ENCODE measurements at regions not wholly inside any gene's neighbourhood (a gene's known extent, or its start where the extent isn't known, plus 50 kb on each side); places are given as distances from the start of the nearest gene placed in this dataset.
A peak's percentile ranks its signal among the peaks of the same experiment; 100 is the strongest.

DNA sequence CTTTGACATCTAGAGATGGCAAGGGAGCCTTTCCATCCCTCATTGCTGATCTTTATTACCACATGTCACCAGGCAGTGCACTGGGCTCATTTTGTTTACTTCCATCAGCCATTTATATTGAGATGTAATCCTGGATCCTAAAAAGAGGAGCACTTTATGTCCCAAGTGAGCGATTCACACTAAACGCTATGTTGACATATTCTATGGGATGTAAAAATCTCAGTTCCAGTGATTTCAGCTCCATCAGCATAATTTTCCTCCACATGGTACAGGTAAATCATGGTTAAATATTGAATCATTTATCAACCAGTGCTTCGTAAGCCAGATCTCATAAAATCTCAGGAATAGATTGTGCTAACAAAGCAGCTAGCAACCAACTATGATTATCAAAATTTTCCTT lies 634.8 kb upstream of the PLXNA2 start:
- no peaks in the 10 kb centered on the region for H3K4me1 ChIP-seq (ENCODE audit: insufficient read depth, low read length)
- no peak overlapping the region for H3K4me3 Mint-ChIP-seq (ENCODE audit: unreplicated experiment)
- no peak overlapping the region for H3K27ac ChIP-seq (ENCODE audit: low read depth, low read length)
- H4K20me1 ChIP-seq (ENCODE audit: insufficient read depth, low read length), result no peaks in the 10 kb centered on the region
- no peak overlapping the region for H3K27ac Mint-ChIP-seq (ENCODE audit: unreplicated experiment)
- no peaks in the 10 kb centered on the region for H3K9me3 Mint-ChIP-seq (ENCODE audit: unreplicated experiment)
- H3K4me2 ChIP-seq (ENCODE audit: low read length), result no peak overlapping the region
- FAIRE-seq (no peak), DNase-seq (ENCODE audit: low read depth) (no peak)
- no peaks in the 10 kb centered on the region for H3K27me3 ChIP-seq (ENCODE audit: insufficient read depth, low read length)
- H3K36me3 ChIP-seq (ENCODE audit: insufficient read depth, low read length), result no peaks in the 10 kb centered on the region
- no peak overlapping the region for H2AFZ ChIP-seq (ENCODE audit: low read depth, low read length)
- no peaks in the 10 kb centered on the region for H3K36me3 Mint-ChIP-seq (ENCODE audit: low read depth, unreplicated experiment)
- no peak overlapping the region for H3K4me3 ChIP-seq (ENCODE audit: insufficient read depth, low read depth, low read length)
- H3K79me2 ChIP-seq (ENCODE audit: insufficient read depth, low read length), result no peaks in the 10 kb centered on the region
- no peaks in the 10 kb centered on the region for H3K4me1 Mint-ChIP-seq (ENCODE audit: low read depth, unreplicated experiment)
- no peaks in the 10 kb centered on the region for H3K9me3 ChIP-seq (ENCODE audit: insufficient read depth, low read depth, low read length)
- H3K27me3 Mint-ChIP-seq (ENCODE audit: low read depth, unreplicated experiment), result no peaks in the 10 kb centered on the region
- TF ChIP-seq, protein P1, sequence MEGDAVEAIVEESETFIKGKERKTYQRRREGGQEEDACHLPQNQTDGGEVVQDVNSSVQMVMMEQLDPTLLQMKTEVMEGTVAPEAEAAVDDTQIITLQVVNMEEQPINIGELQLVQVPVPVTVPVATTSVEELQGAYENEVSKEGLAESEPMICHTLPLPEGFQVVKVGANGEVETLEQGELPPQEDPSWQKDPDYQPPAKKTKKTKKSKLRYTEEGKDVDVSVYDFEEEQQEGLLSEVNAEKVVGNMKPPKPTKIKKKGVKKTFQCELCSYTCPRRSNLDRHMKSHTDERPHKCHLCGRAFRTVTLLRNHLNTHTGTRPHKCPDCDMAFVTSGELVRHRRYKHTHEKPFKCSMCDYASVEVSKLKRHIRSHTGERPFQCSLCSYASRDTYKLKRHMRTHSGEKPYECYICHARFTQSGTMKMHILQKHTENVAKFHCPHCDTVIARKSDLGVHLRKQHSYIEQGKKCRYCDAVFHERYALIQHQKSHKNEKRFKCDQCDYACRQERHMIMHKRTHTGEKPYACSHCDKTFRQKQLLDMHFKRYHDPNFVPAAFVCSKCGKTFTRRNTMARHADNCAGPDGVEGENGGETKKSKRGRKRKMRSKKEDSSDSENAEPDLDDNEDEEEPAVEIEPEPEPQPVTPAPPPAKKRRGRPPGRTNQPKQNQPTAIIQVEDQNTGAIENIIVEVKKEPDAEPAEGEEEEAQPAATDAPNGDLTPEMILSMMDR (IDR thresholded peaks at IDR 0.05; ENCODE audit: insufficient read depth, low read depth, low read length), result no peak
- no peak for TF ChIP-seq EZH2 (IDR thresholded peaks at IDR 0.05; ENCODE audit: insufficient read depth, low read length)
- H3K9ac ChIP-seq (ENCODE audit: low read length), result no peak overlapping the region

DNA sequence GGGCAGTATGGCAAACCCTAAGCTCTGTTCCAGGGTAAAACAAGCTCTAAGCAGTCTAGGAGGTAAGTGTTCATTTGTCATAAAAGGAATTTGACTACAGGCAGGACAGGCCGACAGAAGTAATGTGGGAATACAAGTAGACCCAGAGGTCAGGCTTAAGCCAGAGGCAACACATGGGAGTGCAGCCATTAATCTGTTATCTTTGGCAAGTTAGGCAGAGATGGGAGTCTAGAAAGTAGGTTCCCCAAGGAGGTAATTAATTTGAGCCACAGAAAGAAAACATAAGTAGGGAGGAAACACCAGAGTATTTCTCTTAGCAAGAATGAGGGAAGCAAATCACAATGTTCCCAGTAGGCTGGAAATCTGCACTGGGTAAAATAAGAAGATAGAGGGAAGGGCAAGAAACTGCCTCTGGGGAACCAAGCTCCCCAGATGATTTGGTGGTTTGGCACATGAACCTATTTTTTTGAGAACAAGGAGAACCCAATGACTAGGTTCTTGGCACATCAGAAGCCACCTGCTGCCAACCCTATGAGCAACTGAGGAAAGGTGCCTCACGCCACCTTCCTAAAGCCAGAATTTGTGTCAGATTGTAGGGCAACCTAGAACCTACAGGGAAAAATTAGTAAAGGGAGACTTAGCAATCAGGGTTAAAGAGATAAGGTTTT lies 636.4 kb upstream of the PLXNA2 start:
- Histone ChIP-seq H3K36me3 (ENCODE audit: insufficient read depth, low read length) (no peaks in the 10 kb centered on the region), H3K9ac (ENCODE audit: low read length) (no peak overlapping the region), H3K9me3 (ENCODE audit: insufficient read depth, low read depth, low read length) (no peaks in the 10 kb centered on the region), H3K4me1 (ENCODE audit: insufficient read depth, low read length) (no peaks in the 10 kb centered on the region), H3K4me3 (ENCODE audit: insufficient read depth, low read depth, low read length) (no peak overlapping the region), H2AFZ (ENCODE audit: low read depth, low read length) (no peak overlapping the region), H3K27me3 (ENCODE audit: insufficient read depth, low read length) (no peaks in the 10 kb centered on the region), H3K79me2 (ENCODE audit: insufficient read depth, low read length) (no peaks in the 10 kb centered on the region), H3K4me2 (ENCODE audit: low read length) (no peak overlapping the region), H3K27ac (ENCODE audit: low read depth, low read length) (no peak overlapping the region), H4K20me1 (ENCODE audit: insufficient read depth, low read length) (no peaks in the 10 kb centered on the region)
- H3K9me3 Mint-ChIP-seq (ENCODE audit: unreplicated experiment), result no peaks in the 10 kb centered on the region
- no peaks in the 10 kb centered on the region for H3K27me3 Mint-ChIP-seq (ENCODE audit: low read depth, unreplicated experiment)
- H3K4me1 Mint-ChIP-seq (ENCODE audit: low read depth, unreplicated experiment), result peaks cover 4% of the 10 kb centered on the region
- TF ChIP-seq EZH2 (IDR thresholded peaks at IDR 0.05; ENCODE audit: insufficient read depth, low read length), result no peak
- peak; percentile 76 for DNase-seq (ENCODE audit: low read depth)
- peak overlapping the region; percentile 2 for H3K27ac Mint-ChIP-seq (ENCODE audit: unreplicated experiment)
- H3K4me3 Mint-ChIP-seq (ENCODE audit: unreplicated experiment), result no peak overlapping the region
- FAIRE-seq, result no peak
- H3K36me3 Mint-ChIP-seq (ENCODE audit: low read depth, unreplicated experiment), result no peaks in the 10 kb centered on the region

DNA sequence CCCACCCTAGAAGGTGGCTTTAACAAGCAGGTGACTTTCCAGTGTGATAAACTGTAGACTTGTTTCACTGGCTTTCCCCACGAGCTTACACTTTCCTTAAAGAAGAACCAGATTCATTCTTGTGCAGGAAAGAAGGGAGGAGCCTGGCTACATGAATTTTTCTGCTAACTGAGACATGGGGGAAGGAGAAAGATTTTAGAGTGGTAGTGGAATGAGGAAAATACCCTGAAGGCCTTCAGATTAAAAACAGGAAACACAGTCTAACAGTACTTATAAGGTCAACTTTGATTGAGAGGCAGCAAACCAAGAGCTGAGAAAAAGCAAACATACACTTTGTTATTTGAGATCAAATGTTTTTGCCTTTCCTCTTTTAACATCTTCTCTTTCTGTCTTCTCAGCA lies 640.9 kb upstream of the PLXNA2 start:
- Histone ChIP-seq H3K9me3 (ENCODE audit: insufficient read depth, low read depth, low read length) (no peaks in the 10 kb centered on the region), H4K20me1 (ENCODE audit: insufficient read depth, low read length) (no peaks in the 10 kb centered on the region), H3K9ac (ENCODE audit: low read length) (no peak overlapping the region), H3K4me1 (ENCODE audit: insufficient read depth, low read length) (no peaks in the 10 kb centered on the region), H3K27me3 (ENCODE audit: insufficient read depth, low read length) (no peaks in the 10 kb centered on the region), H2AFZ (ENCODE audit: low read depth, low read length) (no peak overlapping the region), H3K36me3 (ENCODE audit: insufficient read depth, low read length) (no peaks in the 10 kb centered on the region), H3K27ac (ENCODE audit: low read depth, low read length) (no peak overlapping the region), H3K79me2 (ENCODE audit: insufficient read depth, low read length) (no peaks in the 10 kb centered on the region), H3K4me2 (ENCODE audit: low read length) (no peak overlapping the region), H3K4me3 (ENCODE audit: insufficient read depth, low read depth, low read length) (no peak overlapping the region)
- Mint-ChIP-seq H3K9me3 (ENCODE audit: unreplicated experiment) (no peaks in the 10 kb centered on the region), H3K4me1 (ENCODE audit: low read depth, unreplicated experiment) (peaks cover 4% of the 10 kb centered on the region), H3K27me3 (ENCODE audit: low read depth, unreplicated experiment) (no peaks in the 10 kb centered on the region), H3K36me3 (ENCODE audit: low read depth, unreplicated experiment) (no peaks in the 10 kb centered on the region), H3K27ac (ENCODE audit: unreplicated experiment) (no peak overlapping the region), H3K4me3 (ENCODE audit: unreplicated experiment) (no peak overlapping the region)
- TF ChIP-seq EZH2 (IDR thresholded peaks at IDR 0.05; ENCODE audit: insufficient read depth, low read length), result no peak
- TF ChIP-seq, protein P1 (IDR thresholded peaks at IDR 0.05; ENCODE audit: insufficient read depth, low read depth, low read length), result no peak
- no peak for DNase-seq (ENCODE audit: low read depth)
- no peak for FAIRE-seq
